ENCODE measurements at regions not wholly inside any gene's neighbourhood (a gene's known extent, or its start where the extent isn't known, plus 50 kb on each side); places are given as distances from the start of the nearest gene placed in this dataset.

DNA sequence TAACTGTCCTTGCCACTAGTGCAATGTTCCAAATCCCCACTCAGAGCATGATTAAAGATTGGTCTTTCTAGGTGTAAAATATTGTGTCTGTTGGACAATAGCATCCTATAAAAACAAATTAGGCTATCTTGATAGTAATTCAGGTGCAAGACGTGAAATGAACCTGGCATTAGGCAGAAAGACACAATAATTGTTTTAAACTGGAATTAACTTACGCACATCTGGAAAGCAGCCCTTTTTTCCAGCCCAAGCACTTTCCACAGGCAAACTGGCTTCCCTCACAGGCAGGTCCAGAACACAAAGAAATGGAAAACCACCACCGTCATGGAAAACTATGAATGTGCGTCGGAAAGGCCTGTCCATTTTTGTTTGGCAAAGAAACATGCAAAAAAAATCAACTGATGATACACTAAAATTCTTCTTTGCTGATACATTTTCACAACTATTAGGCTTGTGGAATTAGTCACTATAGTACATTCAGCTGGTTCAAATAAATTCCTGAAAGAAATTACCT lies 474.7 kb upstream of the IL12A start:
- H3K27me3 ChIP-seq (ENCODE audit: insufficient read depth, low read length): no peaks in the 10 kb centered on the region
- no peak for ATAC-seq
- ChIA-PET RAD21 (ENCODE audit: low non-redundant PET in 1 of 2, low total read pairs in 2 of 2, uncharacterized antibody in 2 of 2, unreplicated experiment in 2 of 2) (no interaction called here), POLR2A (interaction anchor here (0.5 kb wide), 1 partner anchor 296 kb away, joined by 3 read pairs; no protein-coding TSS in a partner anchor), CTCF (no interaction called here)
- BruUV-seq (replicated peaks): no TSS peak
- TF ChIP-seq CEBPB (IDR thresholded peaks at IDR 0.05; ENCODE audit: low read depth): no peak
- no peak for TF ChIP-seq CBX3 (IDR thresholded peaks at IDR 0.05; ENCODE audit: low read depth)
- no peak for TF ChIP-seq EZH2 (IDR thresholded peaks at IDR 0.05)
- TF ChIP-seq, protein P1, sequence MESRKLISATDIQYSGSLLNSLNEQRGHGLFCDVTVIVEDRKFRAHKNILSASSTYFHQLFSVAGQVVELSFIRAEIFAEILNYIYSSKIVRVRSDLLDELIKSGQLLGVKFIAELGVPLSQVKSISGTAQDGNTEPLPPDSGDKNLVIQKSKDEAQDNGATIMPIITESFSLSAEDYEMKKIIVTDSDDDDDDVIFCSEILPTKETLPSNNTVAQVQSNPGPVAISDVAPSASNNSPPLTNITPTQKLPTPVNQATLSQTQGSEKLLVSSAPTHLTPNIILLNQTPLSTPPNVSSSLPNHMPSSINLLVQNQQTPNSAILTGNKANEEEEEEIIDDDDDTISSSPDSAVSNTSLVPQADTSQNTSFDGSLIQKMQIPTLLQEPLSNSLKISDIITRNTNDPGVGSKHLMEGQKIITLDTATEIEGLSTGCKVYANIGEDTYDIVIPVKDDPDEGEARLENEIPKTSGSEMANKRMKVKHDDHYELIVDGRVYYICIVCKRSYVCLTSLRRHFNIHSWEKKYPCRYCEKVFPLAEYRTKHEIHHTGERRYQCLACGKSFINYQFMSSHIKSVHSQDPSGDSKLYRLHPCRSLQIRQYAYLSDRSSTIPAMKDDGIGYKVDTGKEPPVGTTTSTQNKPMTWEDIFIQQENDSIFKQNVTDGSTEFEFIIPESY (IDR thresholded peaks at IDR 0.05; ENCODE audit: extremely low read depth, insufficient replicate concordance, low read length): no peak
- TF ChIP-seq SIN3A (IDR thresholded peaks at IDR 0.05; ENCODE audit: low read depth): no peak
- TF ChIP-seq SRF (IDR thresholded peaks at IDR 0.05; ENCODE audit: low read depth): no peak
- H3K79me2 ChIP-seq (ENCODE audit: insufficient read depth, low read length): no peaks in the 10 kb centered on the region
- no peaks in the 10 kb centered on the region for H3K36me3 ChIP-seq (ENCODE audit: control insufficient read depth in 1 of 2, insufficient read depth in 2 of 2, low read length in 2 of 2)
- DNase-seq (ENCODE audit: low read depth, low spot score): no peak
- intact Hi-C loops (cut with micrococcal nuclease): no loop called here
- H3K9ac ChIP-seq (ENCODE audit: low read length): no peak overlapping the region
- no peak overlapping the region for H3K4me3 ChIP-seq (replicated peaks in 1 of 2; ENCODE audit: low read depth in 1 of 2, low read length in 2 of 2)
- H3K4me2 ChIP-seq (ENCODE audit: low read length): no peak overlapping the region
- no peaks in the 10 kb centered on the region for H3K9me2 ChIP-seq (ENCODE audit: insufficient read depth)
- H3K4me1 ChIP-seq (ENCODE audit: control insufficient read depth in 1 of 2, insufficient read depth in 2 of 2, low read length in 2 of 2): no peaks in the 10 kb centered on the region
- no peak overlapping the region for H2AFZ ChIP-seq (ENCODE audit: low read depth, low read length, poor library complexity, severe bottlenecking)
- no peak overlapping the region for H3K27ac ChIP-seq (ENCODE audit: low read depth, low read length)
- no peaks in the 10 kb centered on the region for H4K20me1 ChIP-seq (ENCODE audit: insufficient read depth)
- H3K9me3 ChIP-seq (ENCODE audit: control insufficient read depth in 1 of 2, insufficient read depth in 1 of 2, low read depth in 1 of 2, low read length in 2 of 2): no peaks in the 10 kb centered on the region

DNA sequence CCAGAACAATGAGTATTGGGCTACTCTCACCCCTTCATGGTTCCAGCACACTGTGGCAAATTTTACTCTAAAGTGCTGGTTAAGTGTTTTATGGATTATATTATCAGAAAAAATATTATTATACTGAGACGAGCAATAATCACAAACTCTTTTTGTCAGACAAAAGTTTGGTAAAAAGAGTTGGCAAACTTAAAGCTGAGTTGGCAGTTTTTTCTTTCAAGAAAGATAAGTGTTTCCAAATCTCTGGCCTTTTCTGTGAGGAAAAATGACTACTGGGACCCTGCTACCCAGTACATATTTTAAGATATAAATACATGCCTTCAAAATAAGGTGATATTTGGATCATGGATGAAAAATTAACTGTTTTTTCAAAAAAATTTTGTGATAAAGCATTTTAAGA lies 471.5 kb upstream of the IL12A start:
- H3K9me3 ChIP-seq (ENCODE audit: control insufficient read depth in 1 of 2, insufficient read depth in 1 of 2, low read depth in 1 of 2, low read length in 2 of 2): no peaks in the 10 kb centered on the region
- ChIA-PET CTCF (no interaction called here), RAD21 (ENCODE audit: low non-redundant PET in 1 of 2, low total read pairs in 2 of 2, uncharacterized antibody in 2 of 2, unreplicated experiment in 2 of 2) (no interaction called here), POLR2A (interaction anchor here (0.6 kb wide), 1 partner anchor 168 kb away, joined by 3 read pairs; no protein-coding TSS in a partner anchor)
- intact Hi-C loops (cut with micrococcal nuclease): no loop called here
- H4K20me1 ChIP-seq (ENCODE audit: insufficient read depth): no peaks in the 10 kb centered on the region
- ATAC-seq (no peak), DNase-seq (ENCODE audit: low read depth, low spot score) (no peak)
- H3K9me2 ChIP-seq (ENCODE audit: insufficient read depth): no peaks in the 10 kb centered on the region
- no peaks in the 10 kb centered on the region for H3K36me3 ChIP-seq (ENCODE audit: control insufficient read depth in 1 of 2, insufficient read depth in 2 of 2, low read length in 2 of 2)
- H3K27ac ChIP-seq (ENCODE audit: low read depth, low read length): no peak overlapping the region
- no peak overlapping the region for H3K4me2 ChIP-seq (ENCODE audit: low read length)
- H2AFZ ChIP-seq (ENCODE audit: low read depth, low read length, poor library complexity, severe bottlenecking): no peak overlapping the region
- no peaks in the 10 kb centered on the region for H3K4me1 ChIP-seq (ENCODE audit: control insufficient read depth in 1 of 2, insufficient read depth in 2 of 2, low read length in 2 of 2)
- no peaks in the 10 kb centered on the region for H3K27me3 ChIP-seq (ENCODE audit: insufficient read depth, low read length)
- no peak for TF ChIP-seq ZFX (IDR thresholded peaks at IDR 0.05)
- H3K9ac ChIP-seq (ENCODE audit: low read length): no peak overlapping the region
- no peak overlapping the region for H3K4me3 ChIP-seq (replicated peaks in 1 of 2; ENCODE audit: low read depth in 1 of 2, low read length in 2 of 2)
- BruUV-seq (replicated peaks): no TSS peak
- H3K79me2 ChIP-seq (ENCODE audit: insufficient read depth, low read length): no peaks in the 10 kb centered on the region

Measured in HCT116 (cell line).